ENCODE measurements at regions not wholly inside any gene's neighbourhood (a gene's known extent, or its start where the extent isn't known, plus 50 kb on each side); places are given as distances from the start of the nearest gene placed in this dataset.

GRCh38 chr12:60947533-60947932 lies 1312.7 kb upstream of the USP15 start:
- no peaks in the 10 kb centered on the region for H3K79me2 ChIP-seq (ENCODE audit: insufficient read depth, low read length)
- TF ChIP-seq CTCF (IDR thresholded peaks at IDR 0.05; ENCODE audit: insufficient read depth, low read length, poor library complexity, severe bottlenecking) (no peak), EZH2phosphoT487 (conservative IDR thresholded peaks at IDR 0.05; ENCODE audit: low read length) (no peak)

GRCh38 chr12:60967128-60967527 lies 1293.1 kb upstream of the USP15 start:
- no peak overlapping the region for H3K9ac ChIP-seq (ENCODE audit: low read length)
- no peak overlapping the region for H3K27ac ChIP-seq (ENCODE audit: low read depth, low read length)
- H4K20me1 ChIP-seq (ENCODE audit: low read depth, low read length): no peaks in the 10 kb centered on the region
- TF ChIP-seq CTCF (IDR thresholded peaks at IDR 0.05; ENCODE audit: insufficient read depth, low read length, poor library complexity, severe bottlenecking) (no peak), EZH2phosphoT487 (conservative IDR thresholded peaks at IDR 0.05; ENCODE audit: low read length) (no peak)
- no peaks in the 10 kb centered on the region for H3K36me3 ChIP-seq (ENCODE audit: low read length)
- no peaks in the 10 kb centered on the region for H3K9me2 ChIP-seq (replicated peaks; ENCODE audit: insufficient read depth, low read length)
- H3K79me2 ChIP-seq (ENCODE audit: insufficient read depth, low read length): no peaks in the 10 kb centered on the region
- H3K4me3 ChIP-seq (ENCODE audit: insufficient read depth, low read length, poor library complexity, severe bottlenecking): no peak overlapping the region
- H3K4me2 ChIP-seq (ENCODE audit: low read depth, low read length, poor library complexity, severe bottlenecking): no peak overlapping the region
- no peaks in the 10 kb centered on the region for H3F3A ChIP-seq (ENCODE audit: insufficient read depth)
- no peaks in the 10 kb centered on the region for H3K27me3 ChIP-seq (ENCODE audit: low read length)
- no peaks in the 10 kb centered on the region for H3K9me3 ChIP-seq (ENCODE audit: insufficient read depth, low read length)
- no peak overlapping the region for H2AFZ ChIP-seq (ENCODE audit: low read depth, low read length, severe bottlenecking)

More at GRCh38 chr12:60947533-60947932, 1312.7 kb upstream of the USP15 start:
- Histone ChIP-seq H3K27ac (ENCODE audit: low read depth, low read length) (no peak overlapping the region), H3F3A (ENCODE audit: insufficient read depth) (no peaks in the 10 kb centered on the region), H4K20me1 (ENCODE audit: low read depth, low read length) (no peaks in the 10 kb centered on the region), H3K9ac (ENCODE audit: low read length) (no peak overlapping the region), H2AFZ (ENCODE audit: low read depth, low read length, severe bottlenecking) (no peak overlapping the region), H3K4me3 (ENCODE audit: insufficient read depth, low read length, poor library complexity, severe bottlenecking) (no peak overlapping the region), H3K9me2 (replicated peaks; ENCODE audit: insufficient read depth, low read length) (no peaks in the 10 kb centered on the region), H3K9me3 (ENCODE audit: insufficient read depth, low read length) (no peaks in the 10 kb centered on the region), H3K4me2 (ENCODE audit: low read depth, low read length, poor library complexity, severe bottlenecking) (no peak overlapping the region), H3K36me3 (ENCODE audit: low read length) (no peaks in the 10 kb centered on the region), H3K27me3 (ENCODE audit: low read length) (no peaks in the 10 kb centered on the region)

GRCh38 chr12:60977966-60978365 lies 1282.2 kb upstream of the USP15 start:
- Histone ChIP-seq H3K79me2 (ENCODE audit: insufficient read depth, low read length) (no peaks in the 10 kb centered on the region), H2AFZ (ENCODE audit: low read depth, low read length, severe bottlenecking) (no peak overlapping the region), H3K27me3 (ENCODE audit: low read length) (no peaks in the 10 kb centered on the region), H3K9me3 (ENCODE audit: insufficient read depth, low read length) (no peaks in the 10 kb centered on the region), H3K36me3 (ENCODE audit: low read length) (no peaks in the 10 kb centered on the region), H3K4me3 (ENCODE audit: insufficient read depth, low read length, poor library complexity, severe bottlenecking) (no peak overlapping the region), H3K9me2 (replicated peaks; ENCODE audit: insufficient read depth, low read length) (no peaks in the 10 kb centered on the region), H3K27ac (ENCODE audit: low read depth, low read length) (no peak overlapping the region), H3K4me2 (ENCODE audit: low read depth, low read length, poor library complexity, severe bottlenecking) (no peak overlapping the region), H3F3A (ENCODE audit: insufficient read depth) (no peaks in the 10 kb centered on the region), H4K20me1 (ENCODE audit: low read depth, low read length) (no peaks in the 10 kb centered on the region), H3K9ac (ENCODE audit: low read length) (no peak overlapping the region)
- no peak for TF ChIP-seq EZH2phosphoT487 (conservative IDR thresholded peaks at IDR 0.05; ENCODE audit: low read length)
- no peak for TF ChIP-seq CTCF (IDR thresholded peaks at IDR 0.05; ENCODE audit: insufficient read depth, low read length, poor library complexity, severe bottlenecking)
